ENCODE measurements at regions not wholly inside any gene's neighbourhood (a gene's known extent, or its start where the extent isn't known, plus 50 kb on each side); places are given as distances from the start of the nearest gene placed in this dataset.

DNA sequence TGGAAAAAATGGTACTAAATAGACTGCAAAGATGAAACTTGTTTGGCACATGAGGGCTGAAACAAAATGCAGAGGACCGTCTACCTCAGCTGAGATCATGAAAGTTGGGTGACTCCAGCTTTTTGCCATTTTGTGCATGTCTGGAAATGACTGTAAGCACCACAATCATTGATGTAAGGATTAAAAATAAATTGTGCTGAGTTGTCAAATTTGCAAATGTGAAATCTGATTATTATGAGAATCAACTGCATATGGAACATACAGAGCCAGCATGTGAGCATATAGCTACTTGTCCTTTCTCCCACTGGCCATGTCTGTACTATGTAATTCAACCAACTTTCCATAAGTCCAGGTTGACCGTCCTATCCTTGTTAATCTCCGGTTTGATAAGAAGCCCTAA, 736.9 kb upstream of the PRMT6 start:
- H2AFZ ChIP-seq (ENCODE audit: low read length), result no peak overlapping the region

DNA sequence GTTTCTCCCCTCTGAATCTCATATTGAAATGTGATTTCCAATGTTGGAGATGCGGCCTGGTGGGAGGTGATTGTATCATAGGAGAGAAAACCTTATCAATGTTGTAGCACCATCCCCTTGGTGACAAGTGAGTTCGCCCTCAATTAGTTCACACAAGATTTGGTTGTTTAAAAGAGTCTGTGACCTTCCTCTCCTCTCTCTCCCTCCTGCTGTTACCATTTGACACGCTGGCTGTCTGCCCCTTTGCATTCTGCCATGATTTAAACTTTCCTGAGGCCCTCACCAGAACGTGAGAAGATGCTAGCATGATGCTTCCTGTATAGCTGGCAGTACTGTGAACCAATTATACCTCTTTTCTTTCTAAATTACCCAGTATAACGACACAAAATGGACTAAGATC, 730.9 kb upstream of the PRMT6 start:
- no peak for TF ChIP-seq EZH2phosphoT487 (IDR thresholded peaks at IDR 0.05; ENCODE audit: borderline replicate concordance)
- TF ChIP-seq, protein P1, sequence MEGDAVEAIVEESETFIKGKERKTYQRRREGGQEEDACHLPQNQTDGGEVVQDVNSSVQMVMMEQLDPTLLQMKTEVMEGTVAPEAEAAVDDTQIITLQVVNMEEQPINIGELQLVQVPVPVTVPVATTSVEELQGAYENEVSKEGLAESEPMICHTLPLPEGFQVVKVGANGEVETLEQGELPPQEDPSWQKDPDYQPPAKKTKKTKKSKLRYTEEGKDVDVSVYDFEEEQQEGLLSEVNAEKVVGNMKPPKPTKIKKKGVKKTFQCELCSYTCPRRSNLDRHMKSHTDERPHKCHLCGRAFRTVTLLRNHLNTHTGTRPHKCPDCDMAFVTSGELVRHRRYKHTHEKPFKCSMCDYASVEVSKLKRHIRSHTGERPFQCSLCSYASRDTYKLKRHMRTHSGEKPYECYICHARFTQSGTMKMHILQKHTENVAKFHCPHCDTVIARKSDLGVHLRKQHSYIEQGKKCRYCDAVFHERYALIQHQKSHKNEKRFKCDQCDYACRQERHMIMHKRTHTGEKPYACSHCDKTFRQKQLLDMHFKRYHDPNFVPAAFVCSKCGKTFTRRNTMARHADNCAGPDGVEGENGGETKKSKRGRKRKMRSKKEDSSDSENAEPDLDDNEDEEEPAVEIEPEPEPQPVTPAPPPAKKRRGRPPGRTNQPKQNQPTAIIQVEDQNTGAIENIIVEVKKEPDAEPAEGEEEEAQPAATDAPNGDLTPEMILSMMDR (conservative IDR thresholded peaks at IDR 0.05; ENCODE audit: low read length), result no peak
- no peak overlapping the region for H3K9ac ChIP-seq (ENCODE audit: low read depth, low read length, poor library complexity, severe bottlenecking)
- no peak overlapping the region for H3K4me3 ChIP-seq (ENCODE audit: low read length, poor library complexity, severe bottlenecking)
- no peaks in the 10 kb centered on the region for H3K4me1 ChIP-seq (ENCODE audit: insufficient read depth, low read length, poor library complexity, severe bottlenecking)
- H3K9me3 ChIP-seq (ENCODE audit: insufficient read depth, low read depth, low read length), result no peaks in the 10 kb centered on the region
- no peaks in the 10 kb centered on the region for H3K79me2 ChIP-seq (ENCODE audit: insufficient read depth, low read length)
- no peaks in the 10 kb centered on the region for H3F3A ChIP-seq (ENCODE audit: low read depth)
- H3K27me3 ChIP-seq (ENCODE audit: insufficient read depth, low read length, poor library complexity, severe bottlenecking), result no peaks in the 10 kb centered on the region
- H3K4me2 ChIP-seq (ENCODE audit: low read depth, low read length, poor library complexity, severe bottlenecking), result no peak overlapping the region
- no peaks in the 10 kb centered on the region for H3K9me2 ChIP-seq (replicated peaks; ENCODE audit: low read depth, low read length)
- no peaks in the 10 kb centered on the region for H3K36me3 ChIP-seq (ENCODE audit: insufficient read depth, low read length)
- no peaks in the 10 kb centered on the region for H4K20me1 ChIP-seq (ENCODE audit: insufficient read depth, low read length, poor library complexity, severe bottlenecking)
- no peak overlapping the region for H2AFZ ChIP-seq (ENCODE audit: low read length)

More for the DNA sequence above, 736.9 kb upstream of the PRMT6 start:
- no peaks in the 10 kb centered on the region for H4K20me1 ChIP-seq (ENCODE audit: insufficient read depth, low read length, poor library complexity, severe bottlenecking)
- TF ChIP-seq EZH2phosphoT487 (IDR thresholded peaks at IDR 0.05; ENCODE audit: borderline replicate concordance), result no peak
- TF ChIP-seq, protein P1 (conservative IDR thresholded peaks at IDR 0.05; ENCODE audit: low read length), result no peak
- no peaks in the 10 kb centered on the region for H3K79me2 ChIP-seq (ENCODE audit: insufficient read depth, low read length)
- H3K36me3 ChIP-seq (ENCODE audit: insufficient read depth, low read length), result no peaks in the 10 kb centered on the region
- no peaks in the 10 kb centered on the region for H3F3A ChIP-seq (ENCODE audit: low read depth)
- no peak overlapping the region for H3K9ac ChIP-seq (ENCODE audit: low read depth, low read length, poor library complexity, severe bottlenecking)
- H3K4me2 ChIP-seq (ENCODE audit: low read depth, low read length, poor library complexity, severe bottlenecking), result no peak overlapping the region
- no peaks in the 10 kb centered on the region for H3K27me3 ChIP-seq (ENCODE audit: insufficient read depth, low read length, poor library complexity, severe bottlenecking)
- no peaks in the 10 kb centered on the region for H3K4me1 ChIP-seq (ENCODE audit: insufficient read depth, low read length, poor library complexity, severe bottlenecking)
- no peaks in the 10 kb centered on the region for H3K9me2 ChIP-seq (replicated peaks; ENCODE audit: low read depth, low read length)
- no peaks in the 10 kb centered on the region for H3K9me3 ChIP-seq (ENCODE audit: insufficient read depth, low read depth, low read length)
- H3K4me3 ChIP-seq (ENCODE audit: low read length, poor library complexity, severe bottlenecking), result no peak overlapping the region

DNA sequence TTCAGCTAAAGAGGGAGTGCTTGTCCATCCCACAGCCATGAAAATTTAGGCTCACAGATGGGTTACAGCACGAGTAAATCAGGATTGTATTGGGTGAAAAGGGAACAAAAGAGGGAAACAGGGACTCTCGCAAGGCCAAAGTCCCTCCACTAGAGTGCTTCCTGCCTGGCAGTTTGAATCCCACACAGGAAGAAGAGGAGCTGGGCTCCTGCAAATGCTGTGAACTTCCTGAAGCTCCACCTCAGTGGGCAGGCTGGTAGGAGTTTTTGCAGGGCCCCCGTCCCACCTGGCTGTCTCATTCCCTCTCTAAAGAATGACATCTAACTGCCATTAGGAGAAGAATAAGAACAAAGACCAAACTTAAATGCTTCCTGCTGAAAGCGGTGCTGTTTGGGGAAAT, 712.0 kb upstream of the PRMT6 start:
- no peaks in the 10 kb centered on the region for H3K27me3 ChIP-seq (ENCODE audit: insufficient read depth, low read length, poor library complexity, severe bottlenecking)
- H3K79me2 ChIP-seq (ENCODE audit: insufficient read depth, low read length), result no peaks in the 10 kb centered on the region
- TF ChIP-seq, protein P1 (conservative IDR thresholded peaks at IDR 0.05; ENCODE audit: low read length), result no peak
- no peak for TF ChIP-seq EZH2phosphoT487 (IDR thresholded peaks at IDR 0.05; ENCODE audit: borderline replicate concordance)
- H3K9me3 ChIP-seq (ENCODE audit: insufficient read depth, low read depth, low read length), result no peaks in the 10 kb centered on the region
- H3K36me3 ChIP-seq (ENCODE audit: insufficient read depth, low read length), result no peaks in the 10 kb centered on the region
- H4K20me1 ChIP-seq (ENCODE audit: insufficient read depth, low read length, poor library complexity, severe bottlenecking), result no peaks in the 10 kb centered on the region
- no peak overlapping the region for H2AFZ ChIP-seq (ENCODE audit: low read length)
- no peak overlapping the region for H3K4me2 ChIP-seq (ENCODE audit: low read depth, low read length, poor library complexity, severe bottlenecking)
- H3K4me1 ChIP-seq (ENCODE audit: insufficient read depth, low read length, poor library complexity, severe bottlenecking), result no peaks in the 10 kb centered on the region
- H3K4me3 ChIP-seq (ENCODE audit: low read length, poor library complexity, severe bottlenecking), result no peak overlapping the region
- no peaks in the 10 kb centered on the region for H3F3A ChIP-seq (ENCODE audit: low read depth)
- H3K9ac ChIP-seq (ENCODE audit: low read depth, low read length, poor library complexity, severe bottlenecking), result no peak overlapping the region
- H3K9me2 ChIP-seq (replicated peaks; ENCODE audit: low read depth, low read length), result no peaks in the 10 kb centered on the region
